ENCODE measurements at regions not wholly inside any gene's neighbourhood (a gene's known extent, or its start where the extent isn't known, plus 50 kb on each side); places are given as distances from the start of the nearest gene placed in this dataset.

GRCh38 chr11:82007521-82007920, 726.1 kb downstream of the FAM181B start:
- H3K27ac ChIP-seq (ENCODE audit: insufficient read depth, low read length) = no peak overlapping the region
- H3K56ac ChIP-seq (ENCODE audit: extremely low read depth, insufficient read depth, low read length) = no peak overlapping the region
- H3K14ac ChIP-seq (replicated peaks; ENCODE audit: low read depth, low read length) = no peak overlapping the region
- DNase-seq (no peak), ATAC-seq (ENCODE audit: low read depth) (no peak)
- peaks cover 6% of the 10 kb centered on the region for H3K9me3 ChIP-seq (ENCODE audit: control insufficient read depth, insufficient read depth, low read length)
- intact Hi-C loops (cut with micrococcal nuclease) = no loop called here
- no peaks in the 10 kb centered on the region for H4K20me1 ChIP-seq (ENCODE audit: insufficient read depth, low read length)
- H3K4me2 ChIP-seq (ENCODE audit: low read depth, low read length) = no peak overlapping the region
- TF ChIP-seq MAFK (IDR thresholded peaks at IDR 0.05; ENCODE audit: low read depth, low read length) (no peak), CTCF (conservative IDR thresholded peaks at IDR 0.05; ENCODE audit: low read depth, low read length) (no peak), RAD21 (IDR thresholded peaks at IDR 0.05; ENCODE audit: low read length) (no peak), FOS (IDR thresholded peaks at IDR 0.05; ENCODE audit: low read depth, low read length) (no peak), CEBPB (IDR thresholded peaks at IDR 0.05; ENCODE audit: low read depth, low read length) (no peak), NFE2L2 (IDR thresholded peaks at IDR 0.05; ENCODE audit: low read depth, low read length) (no peak), RFX5 (IDR thresholded peaks at IDR 0.05; ENCODE audit: low read depth, low read length) (no peak), CHD1 (IDR thresholded peaks at IDR 0.05; ENCODE audit: low read depth, low read length) (no peak), BHLHE40 (IDR thresholded peaks at IDR 0.05; ENCODE audit: low read depth, low read length) (no peak), USF2 (IDR thresholded peaks at IDR 0.05; ENCODE audit: low read depth, low read length) (no peak), SMC3 (IDR thresholded peaks at IDR 0.05; ENCODE audit: low read depth, low read length) (no peak), RCOR1 (IDR thresholded peaks at IDR 0.05; ENCODE audit: insufficient replicate concordance, low read length) (no peak), MAZ (IDR thresholded peaks at IDR 0.05; ENCODE audit: borderline replicate concordance, low read depth, low read length) (no peak), MXI1 (IDR thresholded peaks at IDR 0.05; ENCODE audit: borderline replicate concordance, low read depth, low read length) (no peak)
- TF ChIP-seq, protein P1, sequence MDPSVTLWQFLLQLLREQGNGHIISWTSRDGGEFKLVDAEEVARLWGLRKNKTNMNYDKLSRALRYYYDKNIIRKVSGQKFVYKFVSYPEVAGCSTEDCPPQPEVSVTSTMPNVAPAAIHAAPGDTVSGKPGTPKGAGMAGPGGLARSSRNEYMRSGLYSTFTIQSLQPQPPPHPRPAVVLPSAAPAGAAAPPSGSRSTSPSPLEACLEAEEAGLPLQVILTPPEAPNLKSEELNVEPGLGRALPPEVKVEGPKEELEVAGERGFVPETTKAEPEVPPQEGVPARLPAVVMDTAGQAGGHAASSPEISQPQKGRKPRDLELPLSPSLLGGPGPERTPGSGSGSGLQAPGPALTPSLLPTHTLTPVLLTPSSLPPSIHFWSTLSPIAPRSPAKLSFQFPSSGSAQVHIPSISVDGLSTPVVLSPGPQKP (IDR thresholded peaks at IDR 0.05; ENCODE audit: borderline replicate concordance, low read depth, low read length) = no peak
- WGBS, 2 experiments (ENCODE audit: extremely low coverage in 2 of 2, insufficient read length in 1 of 2) = 19% methylated on average over 3 of the region's 6 CpGs; no CpG with 5 or more reads in 1 of the 2 experiments
- H3K4me1 ChIP-seq (ENCODE audit: control insufficient read depth, insufficient read depth, low read length) = no peaks in the 10 kb centered on the region
- BruUV-seq (replicated peaks) = no TSS peak
- H3K27me3 ChIP-seq (ENCODE audit: control insufficient read depth, insufficient read depth, low read length) = no peaks in the 10 kb centered on the region
- dilution Hi-C loops (cut with HindIII; ENCODE audit: low sequenced_read_pairs, unreplicated experiment) = no loop called here
- no peak overlapping the region for H4K8ac ChIP-seq (ENCODE audit: low read depth in 2 of 2, low read length in 2 of 2)
- no peak overlapping the region for H2BK120ac ChIP-seq (ENCODE audit: low read depth, low read length)
- H4K91ac ChIP-seq (ENCODE audit: insufficient read depth, low read depth, low read length) = no peak overlapping the region
- H2AFZ ChIP-seq (replicated peaks; ENCODE audit: low read length, poor library complexity) = no peak overlapping the region
- H3K18ac ChIP-seq (ENCODE audit: low read depth, low read length) = no peak overlapping the region
- in situ Hi-C loops (cut with MboI; ENCODE audit: low sequenced_read_pairs) = no loop called here
- ChIA-PET CTCF (no interaction called here), POLR2A (ENCODE audit: unreplicated experiment) (no interaction called here)
- no peak overlapping the region for H2AK9ac ChIP-seq (replicated peaks; ENCODE audit: low read depth, low read length, poor library complexity)
- no peak overlapping the region for H2BK5ac ChIP-seq (ENCODE audit: low read depth, low read length, poor library complexity, severe bottlenecking)
- no peak overlapping the region for H2BK15ac ChIP-seq (ENCODE audit: low read depth, low read length)
- no peaks in the 10 kb centered on the region for H3K79me1 ChIP-seq (ENCODE audit: low read depth in 1 of 2, low read length in 2 of 2)
- no peak overlapping the region for H3K23ac ChIP-seq (ENCODE audit: low read depth, low read length)
- no peak overlapping the region for H2AK5ac ChIP-seq (ENCODE audit: low read depth, low read length)
- H3K4ac ChIP-seq (ENCODE audit: low read depth, low read length) = no peak overlapping the region
- no peak overlapping the region for H4K5ac ChIP-seq (ENCODE audit: low read depth, low read length)
- H2BK20ac ChIP-seq (ENCODE audit: low read depth, low read length) = no peak overlapping the region
- H3K9ac ChIP-seq (ENCODE audit: low read depth, low read length) = no peak overlapping the region
- no peak overlapping the region for H3K4me3 ChIP-seq (ENCODE audit: insufficient read depth, low read depth, low read length)
- H3K36me3 ChIP-seq (ENCODE audit: control insufficient read depth, insufficient read depth, low read length) = no peaks in the 10 kb centered on the region
- H3K9me1 ChIP-seq (ENCODE audit: insufficient read depth, low read length) = no peaks in the 10 kb centered on the region
